ENCODE measurements at regions not wholly inside any gene's neighbourhood (a gene's known extent, or its start where the extent isn't known, plus 50 kb on each side); places are given as distances from the start of the nearest gene placed in this dataset.

DNA sequence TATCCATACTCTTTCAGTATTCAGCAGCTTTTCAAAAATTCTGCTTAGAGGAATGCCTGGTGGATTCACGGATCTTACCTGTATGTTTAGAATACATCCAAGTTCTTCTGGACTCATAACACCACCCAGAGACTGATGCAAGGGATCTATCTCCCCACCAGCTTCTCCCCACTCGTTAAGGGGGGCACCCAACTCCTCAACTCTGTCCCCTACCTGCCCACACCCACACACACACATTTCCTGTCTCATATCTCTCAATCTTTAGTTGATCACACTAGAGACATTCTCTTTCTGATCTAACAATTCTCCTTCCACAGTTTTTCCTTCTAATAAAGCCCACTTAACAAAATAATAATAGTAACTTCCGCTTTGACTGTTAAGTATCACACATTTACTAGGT, 110.1 kb downstream of the DLEU7 start:
- no peaks in the 10 kb centered on the region for H4K20me1 ChIP-seq (ENCODE audit: control insufficient read depth, insufficient read depth, low read length, poor library complexity, severe bottlenecking)
- DNase-seq (no peak), ATAC-seq (ENCODE audit: low read depth) (no peak)
- no peaks in the 10 kb centered on the region for H3K9me3 Mint-ChIP-seq (ENCODE audit: insufficient read depth)
- H3K27me3 ChIP-seq (replicated peaks in 1 of 4; ENCODE audit: control extremely low read depth in 1 of 4, control insufficient read depth in 3 of 4, insufficient read depth in 4 of 4, low read length in 3 of 4) = no peaks in the 10 kb centered on the region
- intact Hi-C loops (cut with micrococcal nuclease) = no loop called here
- H3K79me2 ChIP-seq (ENCODE audit: control insufficient read depth, insufficient read depth, low read length) = no peaks in the 10 kb centered on the region
- H3K4me2 ChIP-seq (replicated peaks; ENCODE audit: low read depth, low read length, poor library complexity, severe bottlenecking) = no peak overlapping the region
- no peak overlapping the region for H2AFZ ChIP-seq (ENCODE audit: insufficient read depth, low read depth, low read length, poor library complexity, severe bottlenecking)
- H3K27ac ChIP-seq (ENCODE audit: low read length in 2 of 2) = no peak overlapping the region
- ChIA-PET CTCF (no interaction called here), POLR2A (no interaction called here)
- no peaks in the 10 kb centered on the region for H3K4me1 ChIP-seq (ENCODE audit: control insufficient read depth in 2 of 2, insufficient read depth in 2 of 2, low read length in 2 of 2)
- WGBS (ENCODE audit: insufficient coverage) = 82% methylated on average over 2 of the region's 3 CpGs
- TF ChIP-seq, protein P1, sequence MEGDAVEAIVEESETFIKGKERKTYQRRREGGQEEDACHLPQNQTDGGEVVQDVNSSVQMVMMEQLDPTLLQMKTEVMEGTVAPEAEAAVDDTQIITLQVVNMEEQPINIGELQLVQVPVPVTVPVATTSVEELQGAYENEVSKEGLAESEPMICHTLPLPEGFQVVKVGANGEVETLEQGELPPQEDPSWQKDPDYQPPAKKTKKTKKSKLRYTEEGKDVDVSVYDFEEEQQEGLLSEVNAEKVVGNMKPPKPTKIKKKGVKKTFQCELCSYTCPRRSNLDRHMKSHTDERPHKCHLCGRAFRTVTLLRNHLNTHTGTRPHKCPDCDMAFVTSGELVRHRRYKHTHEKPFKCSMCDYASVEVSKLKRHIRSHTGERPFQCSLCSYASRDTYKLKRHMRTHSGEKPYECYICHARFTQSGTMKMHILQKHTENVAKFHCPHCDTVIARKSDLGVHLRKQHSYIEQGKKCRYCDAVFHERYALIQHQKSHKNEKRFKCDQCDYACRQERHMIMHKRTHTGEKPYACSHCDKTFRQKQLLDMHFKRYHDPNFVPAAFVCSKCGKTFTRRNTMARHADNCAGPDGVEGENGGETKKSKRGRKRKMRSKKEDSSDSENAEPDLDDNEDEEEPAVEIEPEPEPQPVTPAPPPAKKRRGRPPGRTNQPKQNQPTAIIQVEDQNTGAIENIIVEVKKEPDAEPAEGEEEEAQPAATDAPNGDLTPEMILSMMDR (IDR thresholded peaks at IDR 0.05) = no peak
- TF ChIP-seq EZH2 (IDR thresholded peaks at IDR 0.05; ENCODE audit: borderline replicate concordance, insufficient read depth, low read depth, low read length, poor library complexity, severe bottlenecking) = no peak
- H3K9ac ChIP-seq (ENCODE audit: low read length) = no peak overlapping the region
- H3K27ac Mint-ChIP-seq = no peak overlapping the region
- H3K4me3 Mint-ChIP-seq = no peak overlapping the region
- H3K4me3 ChIP-seq (ENCODE audit: control extremely low read depth in 1 of 5, extremely low read depth in 1 of 5, insufficient read depth in 1 of 5, low read depth in 2 of 5, low read length in 4 of 5) = no peak overlapping the region
- H3K27me3 Mint-ChIP-seq = no peaks in the 10 kb centered on the region
- no peaks in the 10 kb centered on the region for H3K36me3 ChIP-seq (replicated peaks in 1 of 2; ENCODE audit: control extremely low read depth in 1 of 2, control insufficient read depth in 1 of 2, extremely low read depth in 1 of 2, insufficient read depth in 2 of 2, low read length in 1 of 2)
- H3K9me3 ChIP-seq (ENCODE audit: control extremely low read depth in 1 of 3, control insufficient read depth in 2 of 3, insufficient read depth in 1 of 3, low read length in 2 of 3) = peaks cover 0 to 6% (median 3%) of the 10 kb centered on the region in 3 donors
- H3K4me1 Mint-ChIP-seq = no peaks in the 10 kb centered on the region

DNA sequence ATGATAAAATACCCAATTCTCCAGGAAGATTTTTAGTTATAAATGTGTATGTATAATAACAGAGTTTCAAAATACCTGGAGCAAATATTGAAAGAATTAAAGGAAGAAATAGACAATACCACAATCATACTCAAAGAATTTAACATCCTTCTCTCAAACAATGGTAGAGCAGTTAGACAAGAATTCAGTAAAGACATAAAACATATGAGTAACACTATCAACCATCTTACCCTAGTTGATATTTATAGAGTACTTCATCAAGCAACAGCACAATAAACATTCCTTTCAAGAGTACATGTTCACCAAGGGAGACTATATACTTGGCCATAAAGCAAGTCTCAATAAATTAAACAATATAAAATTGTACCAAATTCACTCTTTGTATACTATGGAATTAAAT, 108.4 kb downstream of the DLEU7 start:
- H3K27me3 Mint-ChIP-seq = no peaks in the 10 kb centered on the region
- H3K4me2 ChIP-seq (replicated peaks; ENCODE audit: low read depth, low read length, poor library complexity, severe bottlenecking) = no peak overlapping the region
- no peaks in the 10 kb centered on the region for H4K20me1 ChIP-seq (ENCODE audit: control insufficient read depth, insufficient read depth, low read length, poor library complexity, severe bottlenecking)
- H3K9me3 Mint-ChIP-seq (ENCODE audit: insufficient read depth) = no peaks in the 10 kb centered on the region
- peaks cover 0 to 6% (median 1%) of the 10 kb centered on the region in 3 donors for H3K9me3 ChIP-seq (ENCODE audit: control extremely low read depth in 1 of 3, control insufficient read depth in 2 of 3, insufficient read depth in 1 of 3, low read length in 2 of 3)
- no peak overlapping the region for H3K9ac ChIP-seq (ENCODE audit: low read length)
- H3K27me3 ChIP-seq (replicated peaks in 1 of 4; ENCODE audit: control extremely low read depth in 1 of 4, control insufficient read depth in 3 of 4, insufficient read depth in 4 of 4, low read length in 3 of 4) = no peaks in the 10 kb centered on the region
- H3K79me2 ChIP-seq (ENCODE audit: control insufficient read depth, insufficient read depth, low read length) = no peaks in the 10 kb centered on the region
- H3K4me1 ChIP-seq (ENCODE audit: control insufficient read depth in 2 of 2, insufficient read depth in 2 of 2, low read length in 2 of 2) = no peaks in the 10 kb centered on the region
- H2AFZ ChIP-seq (ENCODE audit: insufficient read depth, low read depth, low read length, poor library complexity, severe bottlenecking) = no peak overlapping the region
- no peak overlapping the region for H3K4me3 ChIP-seq (ENCODE audit: control extremely low read depth in 1 of 5, extremely low read depth in 1 of 5, insufficient read depth in 1 of 5, low read depth in 2 of 5, low read length in 4 of 5)
- CTCF ChIA-PET = no interaction called here
- H3K4me3 Mint-ChIP-seq = no peak overlapping the region
- DNase-seq = no peak
- no peak for ATAC-seq (ENCODE audit: low read depth)
- H3K27ac Mint-ChIP-seq = no peak overlapping the region
- intact Hi-C loops (cut with micrococcal nuclease) = no loop called here
- no peaks in the 10 kb centered on the region for H3K36me3 ChIP-seq (replicated peaks in 1 of 2; ENCODE audit: control extremely low read depth in 1 of 2, control insufficient read depth in 1 of 2, extremely low read depth in 1 of 2, insufficient read depth in 2 of 2, low read length in 1 of 2)
- H3K27ac ChIP-seq (ENCODE audit: low read length in 2 of 2) = no peak overlapping the region
- POLR2A ChIA-PET = no interaction called here
- no peaks in the 10 kb centered on the region for H3K4me1 Mint-ChIP-seq
- no peak for TF ChIP-seq EZH2 (IDR thresholded peaks at IDR 0.05; ENCODE audit: borderline replicate concordance, insufficient read depth, low read depth, low read length, poor library complexity, severe bottlenecking)
- TF ChIP-seq, protein P1 (IDR thresholded peaks at IDR 0.05) = no peak
